GM23338 (cell line): ENCODE measurements at regions not wholly inside any gene's neighbourhood (a gene's known extent, or its start where the extent isn't known, plus 50 kb on each side); places are given as distances from the start of the nearest gene placed in this dataset.

Experiments used
- CREB1 ChIP-seq: fragments of 250-450 bp; sonication (Bioruptor Pico); IDR thresholded peaks from 2 replicates; pipeline ENCODE4 v1.5.0; 2020; ENCODE audit warnings: low read depth, mild to moderate bottlenecking, moderate library complexity
- CTCF ChIP-seq, 2 experiments: fragments of 200-600 bp in 1 of 2; sonication (generic) in 1 of 2; conservative IDR thresholded peaks; 2 replicates each; pipeline versions ENCODE4 v1.5.1 to v1.6.1; 2016 to 2017; ENCODE audit warnings: antibody characterized with exemption in 2 of 2, low read depth in 2 of 2, mild to moderate bottlenecking in 2 of 2, moderate library complexity in 1 of 2
- ETS1 ChIP-seq: IDR thresholded peaks from 2 replicates; pipeline ENCODE4 v1.6.1; 2016; ENCODE audit warnings: antibody characterized with exemption
- EZH2 ChIP-seq: fragments of 200-600 bp; sonication (generic); IDR thresholded peaks from one replicate; pipeline ENCODE4 v1.8.0; 2017; ENCODE audit warnings: antibody characterized with exemption, mild to moderate bottlenecking, low read depth; ENCODE audit not compliant: unreplicated experiment
- EZH2phosphoT487 ChIP-seq: fragments of 200-600 bp; sonication (generic); IDR thresholded peaks from one replicate; pipeline ENCODE4 v1.8.1; 2018; ENCODE audit warnings: antibody characterized with exemption; ENCODE audit not compliant: unreplicated experiment
- JUNB ChIP-seq: IDR thresholded peaks from one replicate; pipeline ENCODE4 v1.6.1; 2016; ENCODE audit warnings: antibody characterized with exemption; ENCODE audit not compliant: unreplicated experiment
- NANOG ChIP-seq: IDR thresholded peaks from 2 replicates; pipeline ENCODE4 v1.6.1; 2016; ENCODE audit warnings: antibody characterized with exemption, borderline replicate concordance
- POLR2AphosphoS5 ChIP-seq: IDR thresholded peaks from 2 replicates; pipeline ENCODE4 v1.6.1; 2016; ENCODE audit warnings: antibody characterized with exemption, low read depth
- REST ChIP-seq: IDR thresholded peaks from one replicate; pipeline ENCODE4 v1.6.1; 2018; ENCODE audit warnings: antibody characterized with exemption; ENCODE audit not compliant: unreplicated experiment
- STAT1 ChIP-seq: IDR thresholded peaks from one replicate; pipeline ENCODE4 v1.6.1; 2016; ENCODE audit warnings: antibody characterized with exemption; ENCODE audit not compliant: unreplicated experiment
- ZNF331 ChIP-seq: fragments of 250-450 bp; sonication (Bioruptor Pico); IDR thresholded peaks from 2 replicates; pipeline ENCODE4 v1.5.0; 2020; ENCODE audit warnings: low read depth, mild to moderate bottlenecking, moderate library complexity

- TF ChIP-seq POLR2AphosphoS5 (no peak), CTCF (conservative IDR thresholded peaks at IDR 0.05; ENCODE audit: low read depth in 2 of 2) (no peak), ETS1 (no peak), REST (no peak), EZH2 (no peak), EZH2phosphoT487 (no peak), CREB1 (no peak), JUNB (no peak), NANOG (no peak), STAT1 (no peak), ZNF331 (CRISPR knock-in tag) (no peak)
Observed at GRCh38 chr18:67043276-67043675, 439.4 kb upstream of the CDH19 start.
